D341Med (cell line): ENCODE measurements at regions not wholly inside any gene's neighbourhood (a gene's known extent, or its start where the extent isn't known, plus 50 kb on each side); places are given as distances from the start of the nearest gene placed in this dataset.
"Not testable (repeated sequence)": the region's sequence is repeated elsewhere in the genome, so short reads cannot be mapped to it uniquely, and the experiment has no call there.

Experiments used
- DNase-seq: peaks from one replicate; pipeline ENCODE4 v3.0.0; 2012; ENCODE audit warnings: low spot score

- DNase-seq: not testable (repeated sequence)
Observed at GRCh38 chr20:17891131-17891530, 77.5 kb downstream of the SNX5 start.

- DNase-seq: no peak
Observed at GRCh38 chr20:17890330-17890729, 78.3 kb downstream of the SNX5 start.

- DNase-seq: no peak
Observed at GRCh38 chr20:17889226-17889625, 79.4 kb downstream of the SNX5 start.

GRCh38 chr20:17888044-17888443 lies 80.5 kb downstream of the SNX5 start:
- no peak for DNase-seq

- DNase-seq: no peak
Observed at GRCh38 chr20:17887331-17888030, 81.1 kb downstream of the SNX5 start.

GRCh38 chr20:17885544-17885943 lies 83.0 kb downstream of the SNX5 start:
- DNase-seq: no peak

- DNase-seq: no peak
Observed at GRCh38 chr20:17885076-17885475, 83.5 kb downstream of the SNX5 start.

GRCh38 chr20:17884307-17885003 lies 84.1 kb downstream of the SNX5 start:
- no peak for DNase-seq

GRCh38 chr20:17883592-17884306 lies 84.8 kb downstream of the SNX5 start:
- no peak for DNase-seq

GRCh38 chr20:17882834-17883591 lies 85.6 kb downstream of the SNX5 start:
- DNase-seq: no peak

- no peak for DNase-seq
Observed at GRCh38 chr20:17882065-17882833, 86.3 kb downstream of the SNX5 start.

GRCh38 chr20:17881741-17882064 lies 86.9 kb downstream of the SNX5 start:
- no peak for DNase-seq

GRCh38 chr20:17878912-17879602 lies 89.5 kb downstream of the SNX5 start:
- no peak for DNase-seq

- no peak for DNase-seq
Observed at GRCh38 chr20:17878069-17878911, 90.3 kb downstream of the SNX5 start.

- DNase-seq: no peak
Observed at GRCh38 chr20:17875981-17876385, 92.6 kb downstream of the SNX5 start.

- no peak for DNase-seq
Observed at GRCh38 chr20:17875106-17875980, 93.3 kb downstream of the SNX5 start.

- DNase-seq: no peak
Observed at GRCh38 chr20:17874271-17875105, 94.1 kb downstream of the SNX5 start.
